HepG2 (cell line): ENCODE measurements at regions not wholly inside any gene's neighbourhood (a gene's known extent, or its start where the extent isn't known, plus 50 kb on each side); places are given as distances from the start of the nearest gene placed in this dataset.

Source experiments
- CREM ChIP-seq, 2 experiments: sonication (generic) in 1 of 2; formaldehyde crosslinking in 1 of 2; IDR thresholded peaks; 2 replicates each; pipeline versions ENCODE4 v1.4.0 to v1.6.1; 2016 to 2020; ENCODE audit warnings: antibody characterized with exemption in 1 of 2, mild to moderate bottlenecking in 1 of 2, missing genetic modification reagents in 1 of 2
- FOXA3 ChIP-seq: IDR thresholded peaks from 2 replicates; pipeline ENCODE4 v1.6.1; 2016; ENCODE audit warnings: missing genetic modification reagents, missing compliant biosample characterization
- GATAD1 ChIP-seq: IDR thresholded peaks from 2 replicates; pipeline ENCODE4 v1.6.1; 2016; ENCODE audit warnings: missing genetic modification reagents, missing compliant biosample characterization
- HNF4A ChIP-seq: sonication (generic); formaldehyde crosslinking; IDR thresholded peaks from 2 replicates; pipeline ENCODE4 v1.4.0; 2020; ENCODE audit warnings: missing genetic modification reagents
- KDM2A ChIP-seq: sonication (generic); formaldehyde crosslinking; IDR thresholded peaks from 2 replicates; pipeline ENCODE4 v1.4.0; 2020; ENCODE audit warnings: low read depth, missing genetic modification reagents, borderline replicate concordance
- KDM3A ChIP-seq: IDR thresholded peaks from 2 replicates; pipeline ENCODE4 v1.6.1; 2018; ENCODE audit warnings: low read depth, missing compliant biosample characterization
- KLF9 ChIP-seq: IDR thresholded peaks from 2 replicates; pipeline ENCODE4 v1.6.1; 2016; ENCODE audit warnings: low read depth
- NCOA2 ChIP-seq: sonication (generic); formaldehyde crosslinking; IDR thresholded peaks from 2 replicates; pipeline ENCODE4 v1.8.0; 2022; ENCODE audit warnings: inconsistent platforms
- NONO ChIP-seq, 2 experiments: fragments of 450-650 bp in 1 of 2; sonication (generic) in 1 of 2; formaldehyde crosslinking in 1 of 2; IDR thresholded peaks in 1 of 2; conservative IDR thresholded peaks in 1 of 2; 2 replicates each; pipeline versions ENCODE4 v1.6.1 to v1.8.0; 2017 to 2022; ENCODE audit warnings: mild to moderate bottlenecking in 1 of 2, missing genetic modification reagents in 1 of 2, moderate library complexity in 1 of 2
- PHF21A ChIP-seq: sonication (generic); formaldehyde crosslinking; IDR thresholded peaks from 2 replicates; pipeline ENCODE4 v1.5.0; 2020; ENCODE audit warnings: mild to moderate bottlenecking, missing genetic modification reagents
- SALL1 ChIP-seq: sonication (generic); formaldehyde crosslinking; IDR thresholded peaks from 2 replicates; pipeline ENCODE4 v1.8.0; 2022; ENCODE audit warnings: mild to moderate bottlenecking, missing genetic modification reagents
- SALL2 ChIP-seq: sonication (generic); formaldehyde crosslinking; IDR thresholded peaks from 2 replicates; pipeline ENCODE4 v1.8.1; 2023; ENCODE audit warnings: mild to moderate bottlenecking, missing genetic modification reagents, inconsistent platforms
- SOX5 ChIP-seq: IDR thresholded peaks from 2 replicates; pipeline ENCODE4 v1.6.1; 2016; ENCODE audit warnings: borderline replicate concordance
- TSC22D2 ChIP-seq: sonication (generic); formaldehyde crosslinking; IDR thresholded peaks from 2 replicates; pipeline ENCODE4 v1.5.1; 2020; ENCODE audit warnings: missing genetic modification reagents, mild to moderate bottlenecking, borderline replicate concordance
- ZBTB43 ChIP-seq: sonication (generic); formaldehyde crosslinking; conservative IDR thresholded peaks from 2 replicates; pipeline ENCODE4 v1.4.0; 2020; ENCODE audit warnings: missing genetic modification reagents
- ZNF292 ChIP-seq: sonication (generic); formaldehyde crosslinking; IDR thresholded peaks from 2 replicates; pipeline ENCODE4 v1.8.1; 2022; ENCODE audit warnings: mild to moderate bottlenecking, low read depth, missing genetic modification reagents, borderline replicate concordance
- ZNF501 ChIP-seq: sonication (generic); formaldehyde crosslinking; IDR thresholded peaks from 2 replicates; pipeline ENCODE4 v1.5.1; 2020; ENCODE audit warnings: mild to moderate bottlenecking, moderate library complexity, missing genetic modification reagents
- ZNF747 ChIP-seq: sonication (generic); formaldehyde crosslinking; IDR thresholded peaks from 2 replicates; pipeline ENCODE4 v1.8.1; 2023; ENCODE audit warnings: missing genetic modification reagents, mild to moderate bottlenecking, borderline replicate concordance
- TF ChIP-seq, protein P1 (sequence below): sonication (generic); formaldehyde crosslinking; IDR thresholded peaks from 2 replicates; pipeline ENCODE4 v1.4.0; 2020; ENCODE audit warnings: missing genetic modification reagents, mild to moderate bottlenecking, borderline replicate concordance
- TF ChIP-seq, protein P2 (sequence below): IDR thresholded peaks from 2 replicates; pipeline ENCODE4 v1.6.1; 2016
- TF ChIP-seq, protein P3 (sequence below): sonication (generic); formaldehyde crosslinking; IDR thresholded peaks from 2 replicates; pipeline ENCODE4 v1.8.0; 2022; ENCODE audit warnings: missing genetic modification reagents, mild to moderate bottlenecking, inconsistent platforms, borderline replicate concordance
- TF ChIP-seq, protein P4 (sequence below): fragments of 450-650 bp; IDR thresholded peaks from 2 replicates; pipeline ENCODE4 v1.6.1; 2017; ENCODE audit warnings: mild to moderate bottlenecking

GRCh38 chr5:109485030-109485429 is 75.3 kb upstream of the PJA2 start (continued):
- TF ChIP-seq, protein P1, sequence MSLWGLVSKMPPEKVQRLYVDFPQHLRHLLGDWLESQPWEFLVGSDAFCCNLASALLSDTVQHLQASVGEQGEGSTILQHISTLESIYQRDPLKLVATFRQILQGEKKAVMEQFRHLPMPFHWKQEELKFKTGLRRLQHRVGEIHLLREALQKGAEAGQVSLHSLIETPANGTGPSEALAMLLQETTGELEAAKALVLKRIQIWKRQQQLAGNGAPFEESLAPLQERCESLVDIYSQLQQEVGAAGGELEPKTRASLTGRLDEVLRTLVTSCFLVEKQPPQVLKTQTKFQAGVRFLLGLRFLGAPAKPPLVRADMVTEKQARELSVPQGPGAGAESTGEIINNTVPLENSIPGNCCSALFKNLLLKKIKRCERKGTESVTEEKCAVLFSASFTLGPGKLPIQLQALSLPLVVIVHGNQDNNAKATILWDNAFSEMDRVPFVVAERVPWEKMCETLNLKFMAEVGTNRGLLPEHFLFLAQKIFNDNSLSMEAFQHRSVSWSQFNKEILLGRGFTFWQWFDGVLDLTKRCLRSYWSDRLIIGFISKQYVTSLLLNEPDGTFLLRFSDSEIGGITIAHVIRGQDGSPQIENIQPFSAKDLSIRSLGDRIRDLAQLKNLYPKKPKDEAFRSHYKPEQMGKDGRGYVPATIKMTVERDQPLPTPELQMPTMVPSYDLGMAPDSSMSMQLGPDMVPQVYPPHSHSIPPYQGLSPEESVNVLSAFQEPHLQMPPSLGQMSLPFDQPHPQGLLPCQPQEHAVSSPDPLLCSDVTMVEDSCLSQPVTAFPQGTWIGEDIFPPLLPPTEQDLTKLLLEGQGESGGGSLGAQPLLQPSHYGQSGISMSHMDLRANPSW (CRISPR knock-in tag) = peak; percentile 76; the same call in 1 of the 2 replicates
- TF ChIP-seq, protein P2, sequence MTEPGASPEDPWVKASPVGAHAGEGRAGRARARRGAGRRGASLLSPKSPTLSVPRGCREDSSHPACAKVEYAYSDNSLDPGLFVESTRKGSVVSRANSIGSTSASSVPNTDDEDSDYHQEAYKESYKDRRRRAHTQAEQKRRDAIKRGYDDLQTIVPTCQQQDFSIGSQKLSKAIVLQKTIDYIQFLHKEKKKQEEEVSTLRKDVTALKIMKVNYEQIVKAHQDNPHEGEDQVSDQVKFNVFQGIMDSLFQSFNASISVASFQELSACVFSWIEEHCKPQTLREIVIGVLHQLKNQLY (CRISPR knock-in tag) = peak; percentile 98
- TF ChIP-seq GATAD1 (CRISPR knock-in tag) = peak; percentile 54; the same call in 1 of the 2 replicates
- peak; percentile 98 for TF ChIP-seq FOXA3 (CRISPR knock-in tag)
- TF ChIP-seq ZBTB43 (CRISPR knock-in tag) = 0 out of 2 replicates have a peak, but pooled peaks have one; percentile 67
- TF ChIP-seq ZNF747 (CRISPR knock-in tag) = peak; percentile 59; the same call in 1 of the 2 replicates
- TF ChIP-seq SALL1 (CRISPR knock-in tag) = peak; percentile 98
- peak; percentile 64 for TF ChIP-seq CREM (IDR thresholded peaks at IDR 0.05)
- no peak for TF ChIP-seq CREM (CRISPR knock-in tag; IDR thresholded peaks at IDR 0.05)
- no peak for TF ChIP-seq NONO (IDR thresholded peaks at IDR 0.05)
- peak; percentile 44 for TF ChIP-seq NONO (CRISPR knock-in tag; conservative IDR thresholded peaks at IDR 0.05)
- TF ChIP-seq TSC22D2 (CRISPR knock-in tag) = no peak
- peak; percentile 88; the same call in 1 of the 2 replicates for TF ChIP-seq SOX5 (CRISPR knock-in tag)
- peak; percentile 88 for TF ChIP-seq NCOA2 (CRISPR knock-in tag)
- peak; percentile 89; the same call in 1 of the 2 replicates for TF ChIP-seq KDM3A (CRISPR knock-in tag)
- TF ChIP-seq ZNF292 (CRISPR knock-in tag) = peak; percentile 60; the same call in 1 of the 2 replicates
- no peak for TF ChIP-seq SALL2 (CRISPR knock-in tag)
- peak; percentile 77 for TF ChIP-seq KDM2A
- TF ChIP-seq ZNF501 (CRISPR knock-in tag) = peak; percentile 84
- peak; percentile 74 for TF ChIP-seq HNF4A
- TF ChIP-seq, protein P3, sequence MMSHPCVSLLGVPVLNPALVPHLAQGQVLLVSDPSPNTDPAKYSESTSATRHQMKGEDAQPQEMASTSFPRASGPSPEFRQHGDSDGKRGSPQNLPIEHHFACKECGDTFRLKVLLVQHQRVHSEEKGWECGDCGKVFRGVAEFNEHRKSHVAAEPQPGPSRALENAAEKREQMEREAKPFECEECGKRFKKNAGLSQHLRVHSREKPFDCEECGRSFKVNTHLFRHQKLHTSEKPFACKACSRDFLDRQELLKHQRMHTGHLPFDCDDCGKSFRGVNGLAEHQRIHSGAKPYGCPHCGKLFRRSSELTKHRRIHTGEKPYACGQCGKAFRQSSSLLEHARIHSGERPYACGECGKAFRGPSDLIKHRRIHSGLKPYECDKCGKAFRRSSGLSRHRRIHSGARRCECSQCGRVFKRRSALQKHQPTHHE (CRISPR knock-in tag) = peak; percentile 34; the same call in 1 of the 2 replicates
- TF ChIP-seq, protein P4, sequence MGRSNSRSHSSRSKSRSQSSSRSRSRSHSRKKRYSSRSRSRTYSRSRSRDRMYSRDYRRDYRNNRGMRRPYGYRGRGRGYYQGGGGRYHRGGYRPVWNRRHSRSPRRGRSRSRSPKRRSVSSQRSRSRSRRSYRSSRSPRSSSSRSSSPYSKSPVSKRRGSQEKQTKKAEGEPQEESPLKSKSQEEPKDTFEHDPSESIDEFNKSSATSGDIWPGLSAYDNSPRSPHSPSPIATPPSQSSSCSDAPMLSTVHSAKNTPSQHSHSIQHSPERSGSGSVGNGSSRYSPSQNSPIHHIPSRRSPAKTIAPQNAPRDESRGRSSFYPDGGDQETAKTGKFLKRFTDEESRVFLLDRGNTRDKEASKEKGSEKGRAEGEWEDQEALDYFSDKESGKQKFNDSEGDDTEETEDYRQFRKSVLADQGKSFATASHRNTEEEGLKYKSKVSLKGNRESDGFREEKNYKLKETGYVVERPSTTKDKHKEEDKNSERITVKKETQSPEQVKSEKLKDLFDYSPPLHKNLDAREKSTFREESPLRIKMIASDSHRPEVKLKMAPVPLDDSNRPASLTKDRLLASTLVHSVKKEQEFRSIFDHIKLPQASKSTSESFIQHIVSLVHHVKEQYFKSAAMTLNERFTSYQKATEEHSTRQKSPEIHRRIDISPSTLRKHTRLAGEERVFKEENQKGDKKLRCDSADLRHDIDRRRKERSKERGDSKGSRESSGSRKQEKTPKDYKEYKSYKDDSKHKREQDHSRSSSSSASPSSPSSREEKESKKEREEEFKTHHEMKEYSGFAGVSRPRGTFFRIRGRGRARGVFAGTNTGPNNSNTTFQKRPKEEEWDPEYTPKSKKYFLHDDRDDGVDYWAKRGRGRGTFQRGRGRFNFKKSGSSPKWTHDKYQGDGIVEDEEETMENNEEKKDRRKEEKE = no peak
- no peak for TF ChIP-seq KLF9 (CRISPR knock-in tag)
- peak; percentile 79 for TF ChIP-seq PHF21A (CRISPR knock-in tag)
